Left forelimb (tissue), 1 donor: ENCODE measurements at regions not wholly inside any gene's neighbourhood (a gene's known extent, or its start where the extent isn't known, plus 50 kb on each side); places are given as distances from the start of the nearest gene placed in this dataset.
"Not testable (repeated sequence)": the region's sequence is repeated elsewhere in the genome, so short reads cannot be mapped to it uniquely, and the experiment has no call there.

ENCODE experiments used
- DNase-seq: peaks from one replicate; pipeline ENCODE4 v3.0.0-alpha.2; 2018; ENCODE audit warnings: low spot score

- DNase-seq: no peak
These were observed 495.4 kb downstream of the TOX3 start for GRCh38 chr16:52051414-52052172.

- no peak for DNase-seq
These were observed 496.5 kb downstream of the TOX3 start for GRCh38 chr16:52050418-52050817.

- DNase-seq: no peak
These were observed 511.5 kb downstream of the TOX3 start for GRCh38 chr16:52035436-52035835.

- DNase-seq: no peak
These were observed 512.1 kb downstream of the TOX3 start for GRCh38 chr16:52034830-52035229.

- DNase-seq: no peak
These were observed 513.0 kb downstream of the TOX3 start for GRCh38 chr16:52033992-52034391.

- DNase-seq: no peak
These were observed 524.0 kb downstream of the TOX3 start for GRCh38 chr16:52022980-52023379.

GRCh38 chr16:52022177-52022576 is 524.8 kb downstream of the TOX3 start:
- DNase-seq: no peak

GRCh38 chr16:52016387-52016786 is 530.6 kb downstream of the TOX3 start:
- no peak for DNase-seq

- DNase-seq: no peak
These were observed 541.4 kb downstream of the TOX3 start for GRCh38 chr16:52005551-52005950.

GRCh38 chr16:52004343-52004742 is 542.6 kb downstream of the TOX3 start:
- no peak for DNase-seq

GRCh38 chr16:52002026-52002425 is 544.9 kb downstream of the TOX3 start:
- DNase-seq: no peak

GRCh38 chr16:51996516-51996915 is 550.4 kb downstream of the TOX3 start:
- no peak for DNase-seq

- no peak for DNase-seq
These were observed 552.3 kb downstream of the TOX3 start for GRCh38 chr16:51994597-51994996.

GRCh38 chr16:51989637-51990230 is 557.2 kb downstream of the TOX3 start:
- no peak for DNase-seq

GRCh38 chr16:51988977-51989376 is 558.0 kb downstream of the TOX3 start:
- no peak for DNase-seq

- no peak for DNase-seq
These were observed 559.4 kb downstream of the TOX3 start for GRCh38 chr16:51987519-51987918.

GRCh38 chr16:51986717-51987116 is 560.2 kb downstream of the TOX3 start:
- DNase-seq: no peak

GRCh38 chr16:51986301-51986700 is 560.6 kb downstream of the TOX3 start:
- no peak for DNase-seq

GRCh38 chr16:51985126-51985525 is 561.8 kb downstream of the TOX3 start:
- no peak for DNase-seq

- DNase-seq: no peak
These were observed 562.5 kb downstream of the TOX3 start for GRCh38 chr16:51984395-51984794.

- DNase-seq: no peak
These were observed 563.9 kb downstream of the TOX3 start for GRCh38 chr16:51982715-51983680.

GRCh38 chr16:51981725-51982124 is 565.2 kb downstream of the TOX3 start:
- no peak for DNase-seq

- DNase-seq: not testable (repeated sequence)
These were observed 569.4 kb downstream of the TOX3 start for GRCh38 chr16:51977506-51977905.
